ENCODE measurements at regions not wholly inside any gene's neighbourhood (a gene's known extent, or its start where the extent isn't known, plus 50 kb on each side); places are given as distances from the start of the nearest gene placed in this dataset.

GRCh38 chr5:68593211-68593671 is 377.7 kb downstream of the PIK3R1 start (continued):
- TF ChIP-seq ZNF462 (CRISPR knock-in tag; IDR thresholded peaks at IDR 0.05) (no peak), REST (IDR thresholded peaks at IDR 0.05; ENCODE audit: unreplicated experiment) (no peak), JUNB (IDR thresholded peaks at IDR 0.05; ENCODE audit: unreplicated experiment) (no peak)

- H2AFZ ChIP-seq = no peak overlapping the region
- H3K4me1 ChIP-seq (ENCODE audit: insufficient read depth) = no peaks in the 10 kb centered on the region
- Mint-ChIP-seq H3K4me1 (no peaks in the 10 kb centered on the region), H3K27me3 (ENCODE audit: insufficient read depth, low read depth, poor library complexity) (peaks cover 2% of the 10 kb centered on the region), H3K4me3 (no peak overlapping the region), H3K36me3 (ENCODE audit: low read depth) (peaks cover 9% of the 10 kb centered on the region; the same call in 1 of the 3 replicates), H3K9me3 (peaks cover 27% of the 10 kb centered on the region), H3K27ac (no peak overlapping the region)
- H3K9me2 ChIP-seq (ENCODE audit: insufficient read depth) = peaks cover 5% of the 10 kb centered on the region; the same call in 1 of the 2 replicates
- H3K4me3 ChIP-seq = no peak overlapping the region
- H3K4me2 ChIP-seq = no peak overlapping the region
- H3K27me3 ChIP-seq (ENCODE audit: insufficient read depth) = no peaks in the 10 kb centered on the region
- no peaks in the 10 kb centered on the region for H4K20me1 ChIP-seq (replicated peaks; ENCODE audit: insufficient read depth)
- H3K27ac ChIP-seq (ENCODE audit: low read depth) = no peak overlapping the region
- ATAC-seq = no peak
- H3K36me3 ChIP-seq (ENCODE audit: insufficient read depth) = no peaks in the 10 kb centered on the region
- H3F3A ChIP-seq (replicated peaks; ENCODE audit: low read depth) = no peaks in the 10 kb centered on the region
- no peaks in the 10 kb centered on the region for H3K79me2 ChIP-seq (replicated peaks; ENCODE audit: insufficient read depth)
- no peak for DNase-seq (ENCODE audit: low spot score)
- TF ChIP-seq ZNF331 (CRISPR knock-in tag; IDR thresholded peaks at IDR 0.05; ENCODE audit: low read depth) (no peak), ETS1 (IDR thresholded peaks at IDR 0.05) (no peak)
These were observed 397.4 kb downstream of the PIK3R1 start for GRCh38 chr5:68612972-68613371.

Measured in GM23338 (cell line).